GM18868 (cell line): ENCODE measurements at regions not wholly inside any gene's neighbourhood (a gene's known extent, or its start where the extent isn't known, plus 50 kb on each side); places are given as distances from the start of the nearest gene placed in this dataset.

ENCODE experiments used
- ATAC-seq: cut with Tn5 transposase; IDR thresholded peaks from one replicate; pipeline ENCODE4 v1.9.1; 2021; ENCODE audit warnings: mild to moderate bottlenecking, moderate library complexity; ENCODE audit not compliant: unreplicated experiment

DNA sequence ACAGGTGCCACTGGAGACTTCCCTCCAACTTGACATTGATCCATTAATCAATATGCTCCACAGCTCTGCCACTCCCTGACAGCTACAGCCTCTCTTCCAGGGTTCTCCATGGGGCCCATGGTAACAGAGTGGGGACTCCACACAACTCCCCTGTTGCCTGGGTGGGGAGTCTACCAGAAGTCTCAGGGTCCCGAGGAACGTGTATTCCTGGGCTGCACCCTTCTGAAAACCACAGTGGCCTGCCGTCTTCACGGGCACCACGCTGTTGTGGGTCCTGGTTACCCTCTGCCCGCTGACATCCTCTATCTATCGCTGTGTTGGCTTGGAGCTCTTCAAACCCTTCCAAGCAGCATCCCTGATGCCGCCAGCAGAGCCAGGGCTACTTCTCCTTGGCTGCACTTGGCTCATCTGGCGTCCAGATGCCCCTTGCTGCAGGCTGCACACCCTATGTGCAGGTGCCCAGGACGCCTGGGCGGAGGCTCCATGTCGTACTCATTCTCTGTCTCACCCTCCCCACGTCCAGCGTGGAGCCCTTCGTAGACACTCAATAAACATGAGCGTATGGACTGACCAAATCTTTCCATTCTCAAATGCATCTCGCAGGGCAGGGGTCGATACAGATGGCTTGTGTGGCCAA, 1341.8 kb downstream of the TBC1D22A start:
- ATAC-seq, result no peak

GRCh38 chr22:48103126-48103875, 1340.9 kb downstream of the TBC1D22A start:
- no peak for ATAC-seq

GRCh38 chr22:48102581-48102980, 1340.1 kb downstream of the TBC1D22A start:
- ATAC-seq, result no peak

DNA sequence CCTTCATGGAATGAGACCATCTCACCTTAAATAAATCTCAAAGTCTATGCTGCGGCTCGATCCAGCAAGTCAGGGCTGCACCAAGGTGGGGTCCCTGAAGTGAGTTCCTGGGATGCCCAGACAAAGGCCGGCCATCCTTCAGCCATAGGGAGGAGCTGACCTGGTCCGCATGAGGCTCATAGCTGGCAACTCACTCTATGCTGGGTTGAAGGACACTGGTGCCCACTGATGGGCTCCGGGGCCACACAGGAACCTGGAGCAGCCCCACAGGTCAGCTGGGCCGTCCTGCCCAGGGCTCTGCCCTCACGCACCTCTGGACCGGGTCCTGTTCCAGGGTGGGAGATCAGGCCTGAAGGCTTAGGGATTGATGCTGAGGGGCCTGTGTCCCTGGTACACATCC, 1339.3 kb downstream of the TBC1D22A start:
- no peak for ATAC-seq

DNA sequence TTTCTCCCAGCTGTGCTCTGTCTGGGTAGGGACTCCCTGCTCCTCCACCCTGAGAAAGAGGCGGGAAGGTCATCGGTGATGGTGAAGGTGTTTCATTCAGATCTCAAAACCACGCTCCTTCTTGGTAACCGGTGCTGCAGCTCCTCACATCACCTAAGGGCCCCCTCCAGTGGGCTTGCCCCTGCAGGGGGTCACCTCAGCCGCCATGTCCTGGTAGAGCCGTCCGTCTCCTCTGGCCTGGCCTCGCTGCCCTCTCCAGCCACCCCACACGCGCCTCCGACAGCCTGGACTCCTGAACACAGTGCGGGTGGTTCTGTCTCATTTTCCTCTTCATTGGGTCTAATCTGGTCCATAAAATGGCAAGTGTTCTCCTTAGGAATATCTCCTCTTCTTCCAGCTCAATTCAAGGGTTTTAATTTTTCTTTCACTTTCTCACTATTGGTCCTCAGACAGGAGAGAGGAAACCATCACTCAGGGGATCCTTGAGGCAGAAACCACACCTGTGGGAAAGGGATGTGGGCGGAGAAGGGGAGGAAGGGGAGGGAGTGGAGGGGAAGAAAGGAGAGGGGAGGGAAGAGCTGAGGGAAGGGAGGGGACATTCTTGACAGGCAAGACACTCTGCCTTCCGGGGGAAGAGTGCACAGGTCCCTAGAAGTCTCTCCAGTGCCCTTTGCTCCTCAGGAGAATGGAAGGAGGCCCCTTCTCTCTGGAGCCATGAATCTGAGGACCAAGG, 1338.4 kb downstream of the TBC1D22A start:
- no peak for ATAC-seq

DNA sequence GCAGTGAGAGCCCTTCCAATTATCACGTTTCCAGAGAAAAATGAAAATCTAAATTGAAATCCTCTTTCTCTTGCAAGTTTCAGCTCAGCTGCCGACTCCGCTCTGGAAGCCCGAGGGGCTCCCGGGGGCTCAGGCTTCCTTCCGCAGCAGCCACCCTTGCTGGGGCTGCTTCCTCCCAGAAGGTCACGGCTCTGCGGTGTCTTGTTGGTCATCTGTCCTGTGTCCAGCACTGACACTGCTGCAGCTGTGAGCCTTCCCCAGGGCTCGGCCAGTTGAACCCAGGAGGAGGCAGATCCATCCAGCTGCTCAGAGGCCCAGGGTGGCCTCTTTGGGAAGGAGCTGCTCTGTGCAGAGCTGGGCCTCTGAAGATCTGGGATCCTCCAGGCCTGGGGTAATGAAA, 1337.2 kb downstream of the TBC1D22A start:
- ATAC-seq, result no peak

DNA sequence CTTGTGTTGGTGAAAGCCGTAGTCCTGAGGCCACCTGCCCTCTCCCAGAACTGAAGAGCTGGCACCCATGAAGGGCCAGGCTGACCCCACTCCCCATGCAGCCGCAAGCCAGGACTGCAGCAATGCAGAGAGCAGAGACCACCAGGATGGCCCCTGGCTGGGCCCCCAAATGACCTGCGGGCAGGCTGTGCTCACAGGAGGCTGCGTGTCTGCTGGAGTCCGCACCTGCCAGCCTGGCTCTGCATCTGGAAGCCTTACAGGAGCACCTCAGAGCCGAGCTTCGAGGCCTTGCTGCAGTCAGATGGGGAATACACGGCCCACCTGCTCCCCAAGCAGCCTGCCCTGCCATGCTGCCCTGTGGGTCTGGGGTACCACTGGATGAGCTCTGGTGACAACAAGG, 1336.8 kb downstream of the TBC1D22A start:
- no peak for ATAC-seq

DNA sequence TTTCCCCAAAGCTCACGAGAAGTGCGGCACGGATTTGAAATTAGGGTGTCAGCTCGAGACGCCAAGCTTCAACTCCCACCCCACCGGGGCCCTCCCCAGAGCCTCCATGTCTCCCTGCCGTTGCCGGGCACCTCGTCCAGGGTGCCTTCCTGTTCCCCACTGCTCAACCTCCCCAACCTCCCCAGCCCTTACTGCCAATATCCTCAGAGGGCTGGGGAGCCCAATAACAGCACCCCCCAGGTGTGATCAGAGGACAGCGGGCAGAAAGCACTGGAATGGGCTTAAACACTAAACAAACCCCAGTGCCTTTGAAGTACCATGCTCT, 1336.4 kb downstream of the TBC1D22A start:
- no peak for ATAC-seq

- ATAC-seq, result peak; percentile 90
These were observed 1335.9 kb downstream of the TBC1D22A start for GRCh38 chr22:48098243-48098920.

- peak; percentile 9 for ATAC-seq
These were observed 1335.3 kb downstream of the TBC1D22A start for GRCh38 chr22:48097723-48098122.

GRCh38 chr22:48096851-48097665, 1334.6 kb downstream of the TBC1D22A start:
- ATAC-seq, result no peak

DNA sequence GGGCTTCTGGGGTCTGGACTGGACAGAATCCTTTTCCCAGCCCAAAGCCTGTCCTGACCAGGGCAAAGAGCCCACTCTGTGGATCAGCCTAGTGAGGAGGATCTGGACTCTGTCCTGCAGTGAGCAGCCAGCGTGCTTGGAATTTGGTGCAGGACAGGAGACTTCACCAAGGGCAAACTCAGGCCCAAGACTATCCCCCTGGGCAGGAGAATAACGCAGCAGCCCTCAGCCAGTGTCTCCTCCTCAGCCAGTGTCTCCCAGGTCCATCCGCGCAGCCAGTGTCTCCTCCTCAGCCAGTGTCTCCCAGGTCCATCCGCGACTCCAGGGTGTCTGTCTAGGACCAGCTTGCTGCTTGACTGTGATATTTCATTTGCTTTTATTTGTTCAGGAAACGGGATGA, 1334.0 kb downstream of the TBC1D22A start:
- no peak for ATAC-seq

DNA sequence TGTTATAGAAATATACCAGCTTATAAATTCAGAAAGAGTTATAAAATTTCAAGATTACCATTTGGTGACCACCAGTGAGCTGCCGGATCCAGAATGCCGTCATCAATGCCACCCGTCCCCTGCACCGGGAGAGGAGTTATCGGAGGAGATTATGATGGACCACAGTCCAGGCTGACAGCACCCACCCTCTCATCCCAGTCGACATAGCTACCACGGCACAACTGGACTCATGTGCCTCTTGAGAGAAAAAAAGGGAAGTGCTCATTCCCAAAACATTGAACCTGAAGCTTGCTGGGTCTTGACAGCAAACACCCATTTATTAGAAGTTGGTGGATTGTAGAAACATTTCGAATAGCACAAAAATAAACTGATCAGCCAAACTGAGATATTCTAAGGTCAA, 1331.5 kb downstream of the TBC1D22A start:
- no peak for ATAC-seq

- ATAC-seq, result no peak
These were observed 1330.4 kb downstream of the TBC1D22A start for GRCh38 chr22:48092866-48093265.

GRCh38 chr22:48091656-48092223, 1329.3 kb downstream of the TBC1D22A start:
- no peak for ATAC-seq

GRCh38 chr22:48091060-48091650, 1328.7 kb downstream of the TBC1D22A start:
- ATAC-seq, result no peak

- ATAC-seq, result no peak
These were observed 1327.9 kb downstream of the TBC1D22A start for GRCh38 chr22:48090332-48090672.

DNA sequence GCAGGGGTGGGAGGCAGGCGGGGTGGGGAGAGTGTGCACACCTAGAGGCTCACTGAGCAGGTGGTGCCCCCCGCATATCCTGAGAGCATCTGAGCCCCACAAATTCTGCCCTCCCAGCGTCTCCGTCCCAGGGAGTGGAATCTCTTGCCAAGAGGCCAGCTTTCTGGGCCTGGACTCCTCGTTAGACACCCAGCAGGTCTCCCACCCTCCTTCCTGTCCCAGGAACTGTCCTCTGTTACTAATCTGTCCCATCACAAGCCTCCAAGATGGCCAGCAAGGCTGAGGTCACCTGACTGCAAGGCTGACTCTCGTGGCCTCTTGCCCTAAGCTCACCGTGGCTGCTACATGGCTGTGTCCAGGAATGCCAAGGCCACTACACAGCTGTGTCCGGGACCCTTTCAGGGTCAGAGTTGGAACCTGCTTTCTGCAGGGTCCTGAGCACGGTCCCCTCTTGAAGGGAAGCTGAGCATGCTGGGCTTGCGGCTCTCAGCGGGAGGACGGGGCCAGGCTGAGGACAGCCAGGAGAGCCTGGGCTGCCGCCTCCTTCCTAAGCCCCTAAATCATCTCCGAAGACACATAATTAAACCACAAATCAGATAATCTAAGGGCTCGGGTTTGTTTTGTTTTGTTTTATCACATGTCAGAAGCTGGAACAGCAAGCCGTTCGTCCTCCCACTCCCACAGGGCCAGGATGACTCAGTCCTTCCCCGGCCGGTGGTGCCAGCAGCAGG, 1327.3 kb downstream of the TBC1D22A start:
- no peak for ATAC-seq

DNA sequence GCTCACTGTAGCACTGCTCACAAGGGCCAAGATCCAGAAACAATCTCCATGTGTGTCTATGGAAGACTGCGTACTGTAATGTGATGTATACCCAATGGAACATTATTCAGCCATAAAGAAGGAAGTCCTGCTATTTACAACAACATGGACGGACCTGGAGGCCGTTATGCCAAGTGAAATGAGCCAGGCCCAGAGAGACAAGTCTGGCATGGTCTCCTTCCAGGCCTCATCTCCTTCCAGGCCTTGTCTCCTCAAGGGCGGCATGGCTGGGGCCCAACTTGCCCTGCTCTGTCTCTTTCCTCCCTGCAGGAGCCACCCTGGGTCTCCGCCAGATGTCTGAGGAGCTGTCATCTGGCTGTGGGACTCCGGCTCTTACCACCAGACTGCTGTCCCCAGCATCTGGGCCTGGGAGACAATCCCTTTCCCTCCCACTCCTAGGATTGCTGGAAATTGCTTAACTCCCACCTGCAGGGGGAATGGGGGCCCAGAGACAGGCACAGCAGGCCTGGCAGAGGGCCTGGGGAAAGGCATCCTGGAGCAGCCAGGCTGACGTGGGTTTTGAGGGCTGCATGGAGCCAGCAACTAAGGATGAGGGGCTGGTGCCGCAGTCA, 1326.6 kb downstream of the TBC1D22A start:
- ATAC-seq, result no peak
